H54 (cell line): ENCODE measurements at regions not wholly inside any gene's neighbourhood (a gene's known extent, or its start where the extent isn't known, plus 50 kb on each side); places are given as distances from the start of the nearest gene placed in this dataset.

ENCODE experiments used
- DNase-seq: peaks from one replicate; pipeline ENCODE4 v3.0.0; 2011; ENCODE audit warnings: low spot score, mixed read lengths; ENCODE audit not compliant: insufficient read length
- FAIRE-seq: peaks from 3 replicates; lab custom pipeline; 2011; peaks lifted over from hg19 to GRCh38; lab: Jason Lieb, UNC
- POLR2A ChIP-seq: IDR thresholded peaks from 2 replicates; pipeline ENCODE4 v1.6.1; 2011; ENCODE audit warnings: low read depth, mild to moderate bottlenecking, low read length

- FAIRE-seq, result no peak
Measured at GRCh38 chr14:71187633-71188356, 280.5 kb downstream of the PCNX1 start.

GRCh38 chr14:71190770-71191374 is 283.6 kb downstream of the PCNX1 start:
- TF ChIP-seq POLR2A, result no peak
- no peak for DNase-seq
- FAIRE-seq, result no peak

More at GRCh38 chr14:71187633-71188356, 280.5 kb downstream of the PCNX1 start:
- no peak for TF ChIP-seq POLR2A
- no peak for DNase-seq

GRCh38 chr14:71193663-71194062 is 286.4 kb downstream of the PCNX1 start:
- no peak for TF ChIP-seq POLR2A
- no peak for FAIRE-seq
- no peak for DNase-seq

- TF ChIP-seq POLR2A, result no peak
Measured at GRCh38 chr14:71194251-71194650, 287.0 kb downstream of the PCNX1 start.

GRCh38 chr14:71196921-71197320 is 289.7 kb downstream of the PCNX1 start:
- FAIRE-seq (no peak), DNase-seq (no peak)
- no peak for TF ChIP-seq POLR2A

More at GRCh38 chr14:71194251-71194650, 287.0 kb downstream of the PCNX1 start:
- FAIRE-seq (no peak), DNase-seq (no peak)

GRCh38 chr14:71198687-71199086 is 291.4 kb downstream of the PCNX1 start:
- DNase-seq (no peak), FAIRE-seq (no peak)
- no peak for TF ChIP-seq POLR2A

GRCh38 chr14:71201840-71202239 is 294.6 kb downstream of the PCNX1 start:
- DNase-seq (no peak), FAIRE-seq (no peak)
- TF ChIP-seq POLR2A, result no peak

- no peak for TF ChIP-seq POLR2A
- FAIRE-seq, result no peak
Measured at GRCh38 chr14:71202881-71203280, 295.6 kb downstream of the PCNX1 start.

GRCh38 chr14:71203306-71203705 is 296.0 kb downstream of the PCNX1 start:
- no peak for DNase-seq
- FAIRE-seq, result no peak
- no peak for TF ChIP-seq POLR2A

More at GRCh38 chr14:71202881-71203280, 295.6 kb downstream of the PCNX1 start:
- DNase-seq, result no peak

GRCh38 chr14:71204231-71204630 is 297.0 kb downstream of the PCNX1 start:
- no peak for DNase-seq
- no peak for FAIRE-seq
- no peak for TF ChIP-seq POLR2A

GRCh38 chr14:71204768-71205167 is 297.5 kb downstream of the PCNX1 start:
- no peak for FAIRE-seq
- DNase-seq, result no peak
- TF ChIP-seq POLR2A, result no peak

GRCh38 chr14:71206123-71206522 is 298.9 kb downstream of the PCNX1 start:
- FAIRE-seq (no peak), DNase-seq (no peak)
- no peak for TF ChIP-seq POLR2A

GRCh38 chr14:71206766-71207371 is 299.6 kb downstream of the PCNX1 start:
- no peak for FAIRE-seq
- DNase-seq, result peak; percentile 69
- no peak for TF ChIP-seq POLR2A

GRCh38 chr14:71208702-71209357 is 301.6 kb downstream of the PCNX1 start:
- DNase-seq (no peak), FAIRE-seq (no peak)
- no peak for TF ChIP-seq POLR2A
